ENCODE measurements at regions not wholly inside any gene's neighbourhood (a gene's known extent, or its start where the extent isn't known, plus 50 kb on each side); places are given as distances from the start of the nearest gene placed in this dataset.

DNA sequence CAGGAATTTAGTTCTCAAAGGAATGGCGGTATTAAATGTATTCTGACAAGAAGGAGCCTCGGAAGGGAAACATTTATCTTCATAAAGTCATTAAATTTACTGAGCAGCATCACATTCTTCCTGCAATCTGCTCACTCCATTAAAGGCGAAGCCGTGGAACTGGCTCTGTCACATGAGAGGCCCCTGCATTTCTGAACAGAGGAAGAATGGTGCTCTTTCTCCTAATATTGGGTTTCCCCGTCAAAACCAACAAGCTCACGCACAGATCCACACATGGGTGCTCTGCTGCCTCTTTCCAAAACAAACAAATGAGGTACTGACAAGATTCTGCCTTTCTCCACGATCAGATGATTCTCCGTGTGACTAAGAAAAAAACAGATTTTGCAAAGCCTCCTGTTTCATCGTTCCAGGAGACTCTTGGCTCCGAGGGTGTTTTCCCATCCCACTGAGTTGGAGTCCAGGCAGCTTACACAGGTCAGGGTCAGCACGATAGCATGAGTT, 191.2 kb downstream of the IDS start:
- H3K9ac ChIP-seq (ENCODE audit: low read length): no peak overlapping the region
- H3K9me3 ChIP-seq (ENCODE audit: insufficient read depth, low read length): no peaks in the 10 kb centered on the region
- no peak overlapping the region for H3K27ac ChIP-seq (ENCODE audit: low read length)
- no peak overlapping the region for H3K4me3 ChIP-seq (ENCODE audit: low read length)
- no peaks in the 10 kb centered on the region for H3K27me3 ChIP-seq (ENCODE audit: low read depth, low read length)
- H3K4me2 ChIP-seq (ENCODE audit: low read length): no peak overlapping the region
- TF ChIP-seq, protein P1, sequence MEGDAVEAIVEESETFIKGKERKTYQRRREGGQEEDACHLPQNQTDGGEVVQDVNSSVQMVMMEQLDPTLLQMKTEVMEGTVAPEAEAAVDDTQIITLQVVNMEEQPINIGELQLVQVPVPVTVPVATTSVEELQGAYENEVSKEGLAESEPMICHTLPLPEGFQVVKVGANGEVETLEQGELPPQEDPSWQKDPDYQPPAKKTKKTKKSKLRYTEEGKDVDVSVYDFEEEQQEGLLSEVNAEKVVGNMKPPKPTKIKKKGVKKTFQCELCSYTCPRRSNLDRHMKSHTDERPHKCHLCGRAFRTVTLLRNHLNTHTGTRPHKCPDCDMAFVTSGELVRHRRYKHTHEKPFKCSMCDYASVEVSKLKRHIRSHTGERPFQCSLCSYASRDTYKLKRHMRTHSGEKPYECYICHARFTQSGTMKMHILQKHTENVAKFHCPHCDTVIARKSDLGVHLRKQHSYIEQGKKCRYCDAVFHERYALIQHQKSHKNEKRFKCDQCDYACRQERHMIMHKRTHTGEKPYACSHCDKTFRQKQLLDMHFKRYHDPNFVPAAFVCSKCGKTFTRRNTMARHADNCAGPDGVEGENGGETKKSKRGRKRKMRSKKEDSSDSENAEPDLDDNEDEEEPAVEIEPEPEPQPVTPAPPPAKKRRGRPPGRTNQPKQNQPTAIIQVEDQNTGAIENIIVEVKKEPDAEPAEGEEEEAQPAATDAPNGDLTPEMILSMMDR (IDR thresholded peaks at IDR 0.05; ENCODE audit: low read depth, low read length): no peak
- no peak for TF ChIP-seq EZH2phosphoT487 (IDR thresholded peaks at IDR 0.05; ENCODE audit: low read depth)
- no peaks in the 10 kb centered on the region for H3K79me2 ChIP-seq (ENCODE audit: low read length)
- H4K20me1 ChIP-seq (ENCODE audit: insufficient read depth, low read length): no peaks in the 10 kb centered on the region
- H2AFZ ChIP-seq (ENCODE audit: low read depth, low read length): no peak overlapping the region
- no peaks in the 10 kb centered on the region for H3K36me3 ChIP-seq (replicated peaks; ENCODE audit: low read depth, low read length)
- H3K4me1 ChIP-seq (ENCODE audit: low read length): no peaks in the 10 kb centered on the region

DNA sequence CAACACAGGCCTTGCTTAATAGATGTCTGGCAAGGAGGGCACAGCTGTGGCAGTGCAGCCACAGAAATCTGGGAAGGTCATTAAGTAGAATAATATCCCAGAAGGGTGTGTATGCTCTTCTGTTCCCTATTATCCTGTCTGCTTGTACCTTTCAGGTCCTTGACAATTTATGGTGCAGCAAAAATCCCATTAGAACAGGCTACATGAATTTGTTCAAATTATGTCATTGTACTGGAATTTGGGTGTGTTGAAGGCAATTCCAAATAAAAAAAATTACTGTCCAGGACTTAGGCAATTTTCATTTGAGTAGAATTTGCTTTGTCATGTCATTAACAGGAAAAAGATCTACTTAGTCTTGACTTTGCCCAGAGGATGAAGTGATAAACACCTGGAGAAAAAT, 192.1 kb downstream of the IDS start:
- no peaks in the 10 kb centered on the region for H3K9me3 ChIP-seq (ENCODE audit: insufficient read depth, low read length)
- H3K27ac ChIP-seq (ENCODE audit: low read length): no peak overlapping the region
- no peak overlapping the region for H2AFZ ChIP-seq (ENCODE audit: low read depth, low read length)

DNA sequence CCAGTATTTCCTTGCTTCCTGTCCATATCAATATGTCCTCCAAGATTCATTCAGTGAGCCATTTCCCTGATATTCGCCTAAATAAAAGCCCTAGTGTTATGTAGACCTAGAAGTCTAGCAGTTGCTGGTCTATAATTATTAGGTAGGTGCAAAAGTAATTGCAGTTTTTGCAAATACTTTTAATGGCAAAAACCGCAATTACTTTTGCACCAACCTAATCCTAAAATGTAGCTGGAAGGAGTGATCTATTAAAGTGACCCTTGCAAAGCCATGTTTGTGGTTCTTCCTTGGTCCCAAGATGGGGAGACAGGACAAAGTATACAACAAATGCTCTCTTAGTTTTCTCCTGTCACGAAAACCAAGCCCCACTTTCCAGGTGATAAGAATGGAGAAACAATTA, 193.0 kb downstream of the IDS start:
- Histone ChIP-seq H3K4me3 (ENCODE audit: low read length) (no peak overlapping the region), H3K36me3 (replicated peaks; ENCODE audit: low read depth, low read length) (no peaks in the 10 kb centered on the region), H3K27me3 (ENCODE audit: low read depth, low read length) (no peaks in the 10 kb centered on the region), H3K4me1 (ENCODE audit: low read length) (no peaks in the 10 kb centered on the region), H4K20me1 (ENCODE audit: insufficient read depth, low read length) (no peaks in the 10 kb centered on the region), H3K9ac (ENCODE audit: low read length) (no peak overlapping the region), H3K4me2 (ENCODE audit: low read length) (no peak overlapping the region), H3K27ac (ENCODE audit: low read length) (no peak overlapping the region), H2AFZ (ENCODE audit: low read depth, low read length) (no peak overlapping the region), H3K9me3 (ENCODE audit: insufficient read depth, low read length) (no peaks in the 10 kb centered on the region), H3K79me2 (ENCODE audit: low read length) (no peaks in the 10 kb centered on the region)
- TF ChIP-seq, protein P1 (IDR thresholded peaks at IDR 0.05; ENCODE audit: low read depth, low read length): no peak
- no peak for TF ChIP-seq EZH2phosphoT487 (IDR thresholded peaks at IDR 0.05; ENCODE audit: low read depth)

More for the DNA sequence above, 192.1 kb downstream of the IDS start:
- no peak overlapping the region for H3K4me2 ChIP-seq (ENCODE audit: low read length)
- H3K36me3 ChIP-seq (replicated peaks; ENCODE audit: low read depth, low read length): no peaks in the 10 kb centered on the region
- no peak overlapping the region for H3K4me3 ChIP-seq (ENCODE audit: low read length)
- no peak overlapping the region for H3K9ac ChIP-seq (ENCODE audit: low read length)
- no peaks in the 10 kb centered on the region for H4K20me1 ChIP-seq (ENCODE audit: insufficient read depth, low read length)
- no peaks in the 10 kb centered on the region for H3K4me1 ChIP-seq (ENCODE audit: low read length)
- H3K79me2 ChIP-seq (ENCODE audit: low read length): no peaks in the 10 kb centered on the region
- TF ChIP-seq, protein P1 (IDR thresholded peaks at IDR 0.05; ENCODE audit: low read depth, low read length): no peak
- TF ChIP-seq EZH2phosphoT487 (IDR thresholded peaks at IDR 0.05; ENCODE audit: low read depth): no peak
- H3K27me3 ChIP-seq (ENCODE audit: low read depth, low read length): no peaks in the 10 kb centered on the region

DNA sequence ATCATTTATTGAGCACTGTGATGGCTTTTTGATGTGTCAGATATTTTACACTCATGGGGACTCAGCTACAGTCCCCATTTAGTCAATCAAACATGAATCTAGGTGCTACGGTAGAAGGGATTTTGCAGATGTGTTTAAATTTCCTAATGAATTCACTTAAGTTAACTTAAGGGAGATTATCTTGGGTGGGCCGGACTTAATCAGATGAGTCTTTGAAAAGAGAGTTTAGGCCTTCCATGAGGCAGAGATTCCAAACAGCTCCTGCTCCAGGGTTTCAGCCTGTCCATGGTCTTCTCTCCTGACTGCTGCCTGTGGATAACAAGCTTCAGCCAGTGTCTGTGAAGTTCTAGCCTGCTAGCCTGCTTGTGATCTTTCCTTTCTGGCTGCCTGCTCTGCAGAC, 202.4 kb downstream of the IDS start:
- TF ChIP-seq, protein P1 (IDR thresholded peaks at IDR 0.05; ENCODE audit: low read depth, low read length): no peak
- TF ChIP-seq EZH2phosphoT487 (IDR thresholded peaks at IDR 0.05; ENCODE audit: low read depth): no peak

More for the DNA sequence above, 202.4 kb downstream of the IDS start:
- no peaks in the 10 kb centered on the region for H3K27me3 ChIP-seq (ENCODE audit: low read depth, low read length)
- H3K4me3 ChIP-seq (ENCODE audit: low read length): no peak overlapping the region
- no peaks in the 10 kb centered on the region for H3K4me1 ChIP-seq (ENCODE audit: low read length)
- H3K36me3 ChIP-seq (replicated peaks; ENCODE audit: low read depth, low read length): no peaks in the 10 kb centered on the region
- no peak overlapping the region for H3K4me2 ChIP-seq (ENCODE audit: low read length)
- no peak overlapping the region for H3K27ac ChIP-seq (ENCODE audit: low read length)
- no peak overlapping the region for H2AFZ ChIP-seq (ENCODE audit: low read depth, low read length)
- no peaks in the 10 kb centered on the region for H3K79me2 ChIP-seq (ENCODE audit: low read length)
- H4K20me1 ChIP-seq (ENCODE audit: insufficient read depth, low read length): no peaks in the 10 kb centered on the region
- no peak overlapping the region for H3K9ac ChIP-seq (ENCODE audit: low read length)
- no peaks in the 10 kb centered on the region for H3K9me3 ChIP-seq (ENCODE audit: insufficient read depth, low read length)
